H9 (cell line): ENCODE measurements at regions not wholly inside any gene's neighbourhood (a gene's known extent, or its start where the extent isn't known, plus 50 kb on each side); places are given as distances from the start of the nearest gene placed in this dataset.

Experiments used
- DNase-seq: peaks from one replicate; pipeline ENCODE4 v3.0.0-alpha.2; 2017
- H2AFZ ChIP-seq: one replicate; pipeline ENCODE4 v1.6.1; 2013; ENCODE audit warnings: mild to moderate bottlenecking, low read length, control low read depth, moderate library complexity
- H2AK5ac ChIP-seq: 2 replicates; pipeline ENCODE4 v1.6.1; 2013; ENCODE audit warnings: low read length, control low read depth, mixed read lengths; ENCODE audit not compliant: insufficient read length
- H2BK120ac ChIP-seq: one replicate; pipeline ENCODE4 v1.6.1; 2013; ENCODE audit warnings: low read depth, mild to moderate bottlenecking, low read length, control low read depth, inconsistent platforms; ENCODE audit not compliant: poor library complexity, severe bottlenecking
- H2BK12ac ChIP-seq: 2 replicates; pipeline ENCODE4 v1.6.1; 2013; ENCODE audit warnings: low read length, control low read depth, mixed read lengths, low read depth; ENCODE audit not compliant: insufficient read length
- H2BK15ac ChIP-seq: 2 replicates; pipeline ENCODE4 v1.6.1; 2013; ENCODE audit warnings: low read depth, low read length, control low read depth
- H2BK20ac ChIP-seq: one replicate; pipeline ENCODE4 v1.6.1; 2013; ENCODE audit warnings: low read depth, mild to moderate bottlenecking, low read length, control low read depth, inconsistent platforms; ENCODE audit not compliant: poor library complexity, severe bottlenecking
- H2BK5ac ChIP-seq: 2 replicates; pipeline ENCODE4 v1.6.1; 2013; ENCODE audit warnings: low read length, control low read depth, mixed read lengths; ENCODE audit not compliant: insufficient read length
- H3K14ac ChIP-seq: 2 replicates; pipeline ENCODE4 v1.6.1; 2013; ENCODE audit warnings: low read length, control low read depth; ENCODE audit not compliant: insufficient read depth
- H3K18ac ChIP-seq: 2 replicates; pipeline ENCODE4 v1.6.1; 2013; ENCODE audit warnings: low read depth, mild to moderate bottlenecking, mixed read lengths, low read length, control low read depth; ENCODE audit not compliant: insufficient read length
- H3K23ac ChIP-seq: 2 replicates; pipeline ENCODE4 v1.6.1; 2013; ENCODE audit warnings: low read length, control low read depth, mixed read lengths, low read depth; ENCODE audit not compliant: insufficient read length
- H3K23me2 ChIP-seq: 2 replicates; pipeline ENCODE4 v1.6.1; 2013; ENCODE audit warnings: low read depth, mild to moderate bottlenecking, mixed read lengths, low read length, control low read depth; ENCODE audit not compliant: insufficient read length, poor library complexity, severe bottlenecking
- H3K27ac ChIP-seq: 2 replicates; pipeline ENCODE4 v1.5.1; 2013; ENCODE audit warnings: low read length, control low read depth, mixed read lengths, low read depth; ENCODE audit not compliant: insufficient read length
- H3K27me3 ChIP-seq: 2 replicates; pipeline ENCODE4 v1.6.1; 2013; ENCODE audit warnings: low read length, control low read depth, inconsistent platforms; ENCODE audit not compliant: insufficient read depth
- H3K4ac ChIP-seq: 2 replicates; pipeline ENCODE4 v1.6.1; 2013; ENCODE audit warnings: low read depth, mild to moderate bottlenecking, control low read depth, inconsistent platforms, low read length, moderate library complexity
- H3K4me1 ChIP-seq: 2 replicates; pipeline ENCODE4 v1.6.1; 2013; ENCODE audit warnings: low read length, control low read depth, inconsistent platforms; ENCODE audit not compliant: insufficient read depth
- H3K4me2 ChIP-seq: 2 replicates; pipeline ENCODE4 v1.6.1; 2013; ENCODE audit warnings: low read length, control low read depth, mixed read lengths; ENCODE audit not compliant: insufficient read length, insufficient read depth
- H3K56ac ChIP-seq: 2 replicates; pipeline ENCODE4 v1.6.1; 2013; ENCODE audit warnings: low read depth, mild to moderate bottlenecking, mixed read lengths, low read length, control low read depth; ENCODE audit not compliant: insufficient read length
- H3K79me1 ChIP-seq: 2 replicates; pipeline ENCODE4 v1.6.1; 2013; ENCODE audit warnings: low read depth, mild to moderate bottlenecking, moderate library complexity, low read length, control low read depth, inconsistent platforms; ENCODE audit not compliant: insufficient read depth, poor library complexity, severe bottlenecking
- H3K79me2 ChIP-seq: 2 replicates; pipeline ENCODE4 v1.6.1; 2013; ENCODE audit warnings: low read length, control low read depth, inconsistent platforms; ENCODE audit not compliant: insufficient read depth
- H3K9ac ChIP-seq: 2 replicates; pipeline ENCODE4 v1.6.1; 2013; ENCODE audit warnings: low read length, control low read depth, mixed read lengths; ENCODE audit not compliant: insufficient read length; ENCODE audit errors: extremely low read depth
- H3K9me3 ChIP-seq: one replicate; pipeline ENCODE4 v1.6.1; 2013; ENCODE audit warnings: low read depth, low read length, inconsistent platforms; ENCODE audit not compliant: control insufficient read depth
- H3T11ph ChIP-seq: one replicate; pipeline ENCODE4 v1.6.1; 2013; ENCODE audit warnings: mild to moderate bottlenecking, low read length, control low read depth, inconsistent platforms
- H4K20me1 ChIP-seq: one replicate; pipeline ENCODE4 v1.6.1; 2013; ENCODE audit not compliant: control insufficient read depth, insufficient read length, insufficient read depth
- H4K5ac ChIP-seq: 2 replicates; pipeline ENCODE4 v1.6.1; 2013; ENCODE audit warnings: low read depth, mild to moderate bottlenecking, mixed read lengths, low read length, control low read depth; ENCODE audit not compliant: insufficient read length
- H4K8ac ChIP-seq: replicated peaks from 2 replicates; pipeline ENCODE4 v1.6.1; 2013; ENCODE audit warnings: low read length, control low read depth, mixed read lengths, low read depth; ENCODE audit not compliant: insufficient read length
- H4K91ac ChIP-seq: 2 replicates; pipeline ENCODE4 v1.6.1; 2013; ENCODE audit warnings: low read depth, mild to moderate bottlenecking, moderate library complexity, mixed read lengths, low read length, control low read depth; ENCODE audit not compliant: insufficient read length
- H3K27ac Mint-ChIP-seq, 3 experiments: 2 replicates in 2 of 3; 3 replicates in 1 of 3; pipeline ENCODE4 v1.8.0; 2020 to 2021; ENCODE audit warnings: mixed read lengths in 3 of 3, mild to moderate bottlenecking in 1 of 3, moderate library complexity in 1 of 3
- H3K27me3 Mint-ChIP-seq: 2 replicates; pipeline ENCODE4 v1.8.0; 2021; ENCODE audit warnings: low read depth, mild to moderate bottlenecking, moderate library complexity, mixed read lengths
- H3K36me3 Mint-ChIP-seq, 3 experiments: 2 replicates in 2 of 3; 3 replicates in 1 of 3; pipeline ENCODE4 v1.8.0; 2020 to 2021; ENCODE audit warnings: low read depth in 3 of 3, mixed read lengths in 3 of 3; ENCODE audit not compliant: insufficient read depth in 1 of 3
- H3K4me1 Mint-ChIP-seq, 2 experiments: 2 replicates each; pipeline ENCODE4 v1.8.0; 2020; ENCODE audit warnings: mixed read lengths in 2 of 2
- H3K4me3 Mint-ChIP-seq, 2 experiments: 2 replicates in 1 of 2; 3 replicates in 1 of 2; pipeline ENCODE4 v1.8.0; 2020 to 2021; ENCODE audit warnings: mild to moderate bottlenecking in 2 of 2, mixed read lengths in 2 of 2, moderate library complexity in 1 of 2
- H3K9me3 Mint-ChIP-seq, 2 experiments: 2 replicates in 1 of 2; 3 replicates in 1 of 2; pipeline ENCODE4 v1.8.0; 2020; ENCODE audit warnings: mild to moderate bottlenecking in 2 of 2, mixed read lengths in 2 of 2, moderate library complexity in 1 of 2
- CTCF ChIP-seq: fragments of 200-600 bp; sonication (generic); conservative IDR thresholded peaks from 3 replicates; pipeline ENCODE4 v1.8.0; 2021; ENCODE audit warnings: antibody characterized with exemption, mild to moderate bottlenecking
- WGBS: extraction: QIAGEN DNeasy Blood & Tissue Kit; methylation state at CpG from one replicate; pipeline ENCODE4 v1.1.7; 2013; ENCODE audit warnings: missing lambda C conversion rate, low lambda C conversion rate, mixed read lengths; ENCODE audit not compliant: insufficient read length; ENCODE audit errors: extremely low coverage; 5-methylcytosine and 5-hydroxymethylcytosine counted together

GRCh38 chr5:98360548-98360947, 412.9 kb upstream of the RGMB start:
- Histone ChIP-seq H3K4ac (no peak overlapping the region), H3T11ph (no peak overlapping the region), H2AK5ac (no peak overlapping the region), H2BK15ac (no peak overlapping the region), H3K4me1 (no peaks in the 10 kb centered on the region), H4K20me1 (no peaks in the 10 kb centered on the region), H3K79me2 (no peaks in the 10 kb centered on the region), H3K14ac (no peak overlapping the region), H4K8ac (no peak overlapping the region), H3K79me1 (no peaks in the 10 kb centered on the region), H3K27ac (no peak overlapping the region), H3K23ac (no peak overlapping the region), H2AFZ (no peak overlapping the region), H2BK120ac (no peak overlapping the region), H2BK12ac (no peak overlapping the region), H2BK20ac (no peak overlapping the region), H3K9ac (no peak overlapping the region), H4K91ac (no peak overlapping the region), H3K9me3 (no peaks in the 10 kb centered on the region), H3K4me2 (no peak overlapping the region), H3K18ac (no peak overlapping the region), H3K56ac (no peak overlapping the region), H3K27me3 (no peaks in the 10 kb centered on the region), H3K23me2 (no peaks in the 10 kb centered on the region), H4K5ac (no peak overlapping the region), H2BK5ac (no peak overlapping the region)
- Mint-ChIP-seq H3K27me3 (no peaks in the 10 kb centered on the region), H3K4me1 (no peaks in the 10 kb centered on the region), H3K9me3 (peaks cover 13 to 23% of the 10 kb centered on the region in 2 experiments; a peak in 4 of 5 replicates), H3K27ac (no peak overlapping the region), H3K36me3 (peaks cover 0 to 17% (median 5%) of the 10 kb centered on the region in 3 experiments; a peak in 5 of 7 replicates), H3K4me3 (no peak overlapping the region)
- TF ChIP-seq CTCF, result no peak
- WGBS, result no CpG with 5 or more reads among the region's 4 CpGs
- no peak for DNase-seq
